HEK293 (cell line): ENCODE measurements at regions not wholly inside any gene's neighbourhood (a gene's known extent, or its start where the extent isn't known, plus 50 kb on each side); places are given as distances from the start of the nearest gene placed in this dataset.

Experiments
- CTCF ChIA-PET: fragments of 350-600 bp; formaldehyde crosslinking; extraction: SDS; loops from one replicate; lab custom pipeline; 2021; ENCODE audit warnings: antibody characterized with exemption; lab: Yijun Ruan, JAX
- POLR2A ChIA-PET: fragments of 300-600 bp; formaldehyde crosslinking; extraction: SDS; loops from one replicate; lab custom pipeline; 2020; ENCODE audit warnings: antibody characterized with exemption, inconsistent platforms; lab: Yijun Ruan, JAX
- H3K27ac ChIP-seq: fragments of 200-500 bp; sonication (Bioruptor generic); 2 replicates; pipeline ENCODE4 v1.5.1; 2014; ENCODE audit warnings: low read depth, low read length, control low read depth, inconsistent platforms; ENCODE audit errors: extremely low read depth
- H3K36me3 ChIP-seq, 2 experiments: fragments of 200-500 bp in 1 of 2; sonication (Bioruptor generic) in 1 of 2; 1 replicate in 1 of 2; 2 replicates in 1 of 2; pipeline ENCODE4 v1.5.1; 2014 to 2017; ENCODE audit warnings: inconsistent platforms in 2 of 2, low read length in 2 of 2; ENCODE audit not compliant: control insufficient read depth in 2 of 2, insufficient read depth in 1 of 2
- H3K4me1 ChIP-seq: fragments of 200-500 bp; sonication (Bioruptor generic); 2 replicates; pipeline ENCODE4 v1.5.1; 2014; ENCODE audit warnings: mild to moderate bottlenecking, low read length, inconsistent platforms; ENCODE audit not compliant: control insufficient read depth, insufficient read depth
- H3K4me3 ChIP-seq: 2 replicates; pipeline ENCODE4 v1.5.1; 2011; ENCODE audit warnings: low read depth, mild to moderate bottlenecking, control low read depth, low read length, moderate library complexity
- H3K9me3 ChIP-seq: fragments of 200-500 bp; sonication (Bioruptor generic); 2 replicates; pipeline ENCODE4 v1.5.1; 2014; ENCODE audit warnings: low read depth, low read length, inconsistent platforms; ENCODE audit not compliant: control insufficient read depth, insufficient read depth
- KLF1 ChIP-seq: fragments of 450-650 bp; formaldehyde crosslinking; IDR thresholded peaks from 2 replicates; pipeline ENCODE4 v1.5.1; 2016; ENCODE audit warnings: missing biosample characterization, missing genetic modification characterization
- PRDM1 ChIP-seq: fragments of 450-650 bp; formaldehyde crosslinking; IDR thresholded peaks from 2 replicates; pipeline ENCODE4; 2016; ENCODE audit warnings: missing biosample characterization, missing genetic modification characterization
- SETDB1 ChIP-seq: IDR thresholded peaks from one replicate; pipeline ENCODE4 v1.6.1; 2017; ENCODE audit warnings: mild to moderate bottlenecking, low read length, moderate library complexity, mixed read lengths; ENCODE audit not compliant: insufficient read length
- YY1 ChIP-seq: fragments of 450-650 bp; formaldehyde crosslinking; IDR thresholded peaks from 2 replicates; pipeline ENCODE4 v1.5.1; 2018; ENCODE audit warnings: missing biosample characterization, missing genetic modification characterization
- YY2 ChIP-seq: fragments of 450-650 bp; formaldehyde crosslinking; IDR thresholded peaks from 2 replicates; pipeline ENCODE4 v1.5.1; 2016; ENCODE audit warnings: missing biosample characterization, missing genetic modification characterization
- ZBTB17 ChIP-seq: fragments of 450-650 bp; formaldehyde crosslinking; IDR thresholded peaks from 2 replicates; pipeline ENCODE4 v1.5.1; 2016; ENCODE audit warnings: missing biosample characterization, missing genetic modification characterization
- ZBTB20 ChIP-seq: fragments of 450-650 bp; formaldehyde crosslinking; IDR thresholded peaks from 2 replicates; pipeline ENCODE4 v1.5.1; 2016; ENCODE audit warnings: missing biosample characterization, missing genetic modification characterization
- ZNF335 ChIP-seq: fragments of 450-650 bp; formaldehyde crosslinking; conservative IDR thresholded peaks from 2 replicates; pipeline ENCODE4 v1.5.1; 2016; ENCODE audit warnings: missing biosample characterization, missing genetic modification characterization
- ZNF654 ChIP-seq: fragments of 450-650 bp; formaldehyde crosslinking; IDR thresholded peaks from 2 replicates; pipeline ENCODE4 v1.5.1; 2016; ENCODE audit warnings: low read depth, missing biosample characterization, missing genetic modification characterization
- TF ChIP-seq, protein P1 (sequence below): fragments of 450-650 bp; formaldehyde crosslinking; IDR thresholded peaks from 2 replicates; pipeline ENCODE4 v1.5.1; 2016; ENCODE audit warnings: missing biosample characterization, missing genetic modification characterization
- TF ChIP-seq, protein P2 (sequence below): fragments of 450-650 bp; formaldehyde crosslinking; IDR thresholded peaks from 2 replicates; pipeline ENCODE4 v1.5.1; 2016; ENCODE audit warnings: missing biosample characterization, missing genetic modification characterization
- TF ChIP-seq, protein P3 (sequence below): fragments of 450-650 bp; formaldehyde crosslinking; IDR thresholded peaks from 2 replicates; pipeline ENCODE4 v1.5.1; 2017; ENCODE audit warnings: missing biosample characterization, missing genetic modification characterization
- TF ChIP-seq, protein P4 (sequence below): fragments of 450-650 bp; formaldehyde crosslinking; IDR thresholded peaks from 2 replicates; pipeline ENCODE4 v1.5.1; 2017; ENCODE audit warnings: missing biosample characterization, mild to moderate bottlenecking, missing genetic modification characterization, moderate library complexity
- TF ChIP-seq, protein P5 (sequence below): fragments of 450-650 bp; formaldehyde crosslinking; conservative IDR thresholded peaks from 2 replicates; pipeline ENCODE4 v1.5.1; 2016; ENCODE audit warnings: low read depth, missing biosample characterization, missing genetic modification characterization
- TF ChIP-seq, protein P6 (sequence below): fragments of 450-650 bp; formaldehyde crosslinking; IDR thresholded peaks from 2 replicates; pipeline ENCODE4 v1.5.1; 2016; ENCODE audit warnings: missing biosample characterization, missing genetic modification characterization

DNA sequence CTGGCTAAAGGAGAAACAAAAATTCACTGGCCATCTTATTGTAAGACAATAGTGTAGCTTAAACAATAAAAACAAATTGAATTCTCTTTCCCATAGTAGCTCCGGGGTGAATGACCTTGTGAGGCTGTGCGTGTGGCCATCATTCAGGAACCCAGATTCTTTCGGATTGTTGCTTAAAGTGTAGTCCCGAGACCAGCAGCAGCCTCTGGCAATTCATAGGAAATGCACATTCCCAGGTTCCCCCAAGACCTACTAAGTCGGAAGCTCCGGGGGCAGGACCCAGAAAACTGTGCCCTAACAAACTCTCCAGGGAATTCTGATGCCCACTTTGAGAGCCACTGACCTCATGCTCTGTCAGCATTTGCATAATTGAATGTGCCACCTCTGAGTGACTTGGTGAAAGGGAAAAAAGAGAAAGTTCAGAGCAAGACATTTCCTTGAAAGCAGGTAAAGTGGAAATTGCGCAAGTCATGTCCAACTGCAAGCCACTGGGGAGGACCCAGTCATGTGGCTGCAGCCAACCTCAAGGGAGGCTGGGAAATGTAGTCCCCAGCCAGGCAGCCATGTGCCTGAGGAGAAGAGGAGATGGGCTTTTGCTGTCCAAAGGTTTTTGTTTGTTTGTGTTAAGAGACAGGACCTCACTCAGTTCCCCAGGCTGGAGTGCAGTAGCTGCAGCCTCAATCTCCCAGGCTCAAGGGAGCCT, 50.7 kb upstream of the PNMA8B start:
- ChIA-PET POLR2A (no interaction called here), CTCF (interaction anchor here (0.7 to 1.5 kb wide), 5 partner anchors 9 to 157 kb away, joined by 3 to 10 read pairs (median 4); no protein-coding TSS in a partner anchor)
- H3K9me3 ChIP-seq: no peaks in the 10 kb centered on the region; the same call in 1 of the 2 replicates
- H3K4me1 ChIP-seq: no peaks in the 10 kb centered on the region; the same call in 1 of the 2 replicates
- no peak overlapping the region for H3K27ac ChIP-seq
- peak; percentile 86 for TF ChIP-seq ZNF335 (tag by site-specific recombination)
- no peak for TF ChIP-seq ZNF654 (tag by site-specific recombination)
- TF ChIP-seq PRDM1: peak; percentile 89
- TF ChIP-seq YY2 (tag by site-specific recombination): peak; percentile 65; the same call in 1 of the 2 replicates
- TF ChIP-seq ZBTB17 (tag by site-specific recombination): 0 out of 2 replicates have a peak, but pooled peaks have one; percentile 30
- 0 out of 2 replicates have a peak, but pooled peaks have one; percentile 25 for TF ChIP-seq ZBTB20 (tag by site-specific recombination)
- 0 out of 2 replicates have a peak, but pooled peaks have one; percentile 25 for TF ChIP-seq YY1 (tag by site-specific recombination)
- TF ChIP-seq, protein P1, sequence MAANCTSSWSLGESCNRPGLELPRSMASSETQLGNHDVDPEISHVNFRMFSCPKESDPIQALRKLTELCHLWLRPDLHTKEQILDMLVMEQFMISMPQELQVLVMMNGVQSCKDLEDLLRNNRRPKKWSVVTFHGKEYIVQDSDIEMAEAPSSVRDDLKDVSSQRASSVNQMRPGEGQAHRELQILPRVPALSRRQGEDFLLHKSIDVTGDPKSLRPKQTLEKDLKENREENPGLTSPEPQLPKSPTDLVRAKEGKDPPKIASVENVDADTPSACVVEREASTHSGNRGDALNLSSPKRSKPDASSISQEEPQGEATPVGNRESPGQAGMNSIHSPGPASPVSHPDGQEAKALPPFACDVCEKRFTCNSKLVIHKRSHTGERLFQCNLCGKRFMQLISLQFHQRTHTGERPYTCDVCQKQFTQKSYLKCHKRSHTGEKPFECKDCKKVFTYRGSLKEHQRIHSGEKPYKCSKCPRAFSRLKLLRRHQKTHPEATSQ (tag by site-specific recombination): no peak
- TF ChIP-seq, protein P2, sequence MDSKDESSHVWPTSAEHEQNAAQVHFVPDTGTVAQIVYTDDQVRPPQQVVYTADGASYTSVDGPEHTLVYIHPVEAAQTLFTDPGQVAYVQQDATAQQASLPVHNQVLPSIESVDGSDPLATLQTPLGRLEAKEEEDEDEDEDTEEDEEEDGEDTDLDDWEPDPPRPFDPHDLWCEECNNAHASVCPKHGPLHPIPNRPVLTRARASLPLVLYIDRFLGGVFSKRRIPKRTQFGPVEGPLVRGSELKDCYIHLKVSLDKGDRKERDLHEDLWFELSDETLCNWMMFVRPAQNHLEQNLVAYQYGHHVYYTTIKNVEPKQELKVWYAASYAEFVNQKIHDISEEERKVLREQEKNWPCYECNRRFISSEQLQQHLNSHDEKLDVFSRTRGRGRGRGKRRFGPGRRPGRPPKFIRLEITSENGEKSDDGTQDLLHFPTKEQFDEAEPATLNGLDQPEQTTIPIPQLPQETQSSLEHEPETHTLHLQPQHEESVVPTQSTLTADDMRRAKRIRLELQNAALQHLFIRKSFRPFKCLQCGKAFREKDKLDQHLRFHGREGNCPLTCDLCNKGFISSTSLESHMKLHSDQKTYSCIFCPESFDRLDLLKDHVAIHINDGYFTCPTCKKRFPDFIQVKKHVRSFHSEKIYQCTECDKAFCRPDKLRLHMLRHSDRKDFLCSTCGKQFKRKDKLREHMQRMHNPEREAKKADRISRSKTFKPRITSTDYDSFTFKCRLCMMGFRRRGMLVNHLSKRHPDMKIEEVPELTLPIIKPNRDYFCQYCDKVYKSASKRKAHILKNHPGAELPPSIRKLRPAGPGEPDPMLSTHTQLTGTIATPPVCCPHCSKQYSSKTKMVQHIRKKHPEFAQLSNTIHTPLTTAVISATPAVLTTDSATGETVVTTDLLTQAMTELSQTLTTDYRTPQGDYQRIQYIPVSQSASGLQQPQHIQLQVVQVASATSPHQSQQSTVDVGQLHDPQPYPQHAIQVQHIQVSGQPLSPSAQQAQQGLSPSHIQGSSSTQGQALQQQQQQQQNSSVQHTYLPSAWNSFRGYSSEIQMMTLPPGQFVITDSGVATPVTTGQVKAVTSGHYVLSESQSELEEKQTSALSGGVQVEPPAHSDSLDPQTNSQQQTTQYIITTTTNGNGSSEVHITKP (tag by site-specific recombination): peak; percentile 36; the same call in 1 of the 2 replicates
- TF ChIP-seq, protein P3, sequence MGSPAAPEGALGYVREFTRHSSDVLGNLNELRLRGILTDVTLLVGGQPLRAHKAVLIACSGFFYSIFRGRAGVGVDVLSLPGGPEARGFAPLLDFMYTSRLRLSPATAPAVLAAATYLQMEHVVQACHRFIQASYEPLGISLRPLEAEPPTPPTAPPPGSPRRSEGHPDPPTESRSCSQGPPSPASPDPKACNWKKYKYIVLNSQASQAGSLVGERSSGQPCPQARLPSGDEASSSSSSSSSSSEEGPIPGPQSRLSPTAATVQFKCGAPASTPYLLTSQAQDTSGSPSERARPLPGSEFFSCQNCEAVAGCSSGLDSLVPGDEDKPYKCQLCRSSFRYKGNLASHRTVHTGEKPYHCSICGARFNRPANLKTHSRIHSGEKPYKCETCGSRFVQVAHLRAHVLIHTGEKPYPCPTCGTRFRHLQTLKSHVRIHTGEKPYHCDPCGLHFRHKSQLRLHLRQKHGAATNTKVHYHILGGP (tag by site-specific recombination): peak; percentile 96
- TF ChIP-seq, protein P4, sequence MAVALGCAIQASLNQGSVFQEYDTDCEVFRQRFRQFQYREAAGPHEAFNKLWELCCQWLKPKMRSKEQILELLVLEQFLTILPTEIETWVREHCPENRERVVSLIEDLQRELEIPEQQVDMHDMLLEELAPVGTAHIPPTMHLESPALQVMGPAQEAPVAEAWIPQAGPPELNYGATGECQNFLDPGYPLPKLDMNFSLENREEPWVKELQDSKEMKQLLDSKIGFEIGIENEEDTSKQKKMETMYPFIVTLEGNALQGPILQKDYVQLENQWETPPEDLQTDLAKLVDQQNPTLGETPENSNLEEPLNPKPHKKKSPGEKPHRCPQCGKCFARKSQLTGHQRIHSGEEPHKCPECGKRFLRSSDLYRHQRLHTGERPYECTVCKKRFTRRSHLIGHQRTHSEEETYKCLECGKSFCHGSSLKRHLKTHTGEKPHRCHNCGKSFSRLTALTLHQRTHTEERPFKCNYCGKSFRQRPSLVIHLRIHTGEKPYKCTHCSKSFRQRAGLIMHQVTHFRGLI: no peak
- no peak overlapping the region for H3K4me3 ChIP-seq
- no peaks in the 10 kb centered on the region for H3K36me3 ChIP-seq

DNA sequence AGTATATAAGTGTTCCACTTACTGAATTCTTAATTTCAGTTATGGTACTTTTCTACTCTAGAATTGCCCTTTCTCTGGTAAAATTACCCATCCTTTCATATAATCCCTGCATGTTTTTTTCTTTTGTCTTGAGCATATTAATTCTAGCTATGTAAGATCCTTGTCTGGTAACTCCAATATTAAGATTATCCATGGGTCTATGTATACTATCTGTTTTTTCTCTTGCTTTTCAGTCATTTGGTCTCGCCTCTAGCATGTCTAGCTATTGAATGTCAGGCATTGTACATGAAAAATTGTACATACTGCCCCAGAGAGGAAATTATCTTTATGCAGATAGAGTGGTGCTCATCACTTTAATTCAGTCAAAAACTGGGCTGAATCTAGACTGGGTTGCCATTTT, 50.4 kb upstream of the CALM3 start:
- H3K9me3 ChIP-seq: no peaks in the 10 kb centered on the region; the same call in none of the 2 replicates
- ChIA-PET CTCF (interaction anchor here (0.6 to 4.1 kb wide), 8 partner anchors 8 to 101 kb away, joined by 3 to 33 read pairs (median 4); no protein-coding TSS in a partner anchor), POLR2A (no interaction called here)
- H3K4me1 ChIP-seq: no peaks in the 10 kb centered on the region; the same call in 1 of the 2 replicates
- no peak overlapping the region for H3K4me3 ChIP-seq
- H3K36me3 ChIP-seq: no peaks in the 10 kb centered on the region
- H3K27ac ChIP-seq: no peak overlapping the region
- TF ChIP-seq, protein P5, sequence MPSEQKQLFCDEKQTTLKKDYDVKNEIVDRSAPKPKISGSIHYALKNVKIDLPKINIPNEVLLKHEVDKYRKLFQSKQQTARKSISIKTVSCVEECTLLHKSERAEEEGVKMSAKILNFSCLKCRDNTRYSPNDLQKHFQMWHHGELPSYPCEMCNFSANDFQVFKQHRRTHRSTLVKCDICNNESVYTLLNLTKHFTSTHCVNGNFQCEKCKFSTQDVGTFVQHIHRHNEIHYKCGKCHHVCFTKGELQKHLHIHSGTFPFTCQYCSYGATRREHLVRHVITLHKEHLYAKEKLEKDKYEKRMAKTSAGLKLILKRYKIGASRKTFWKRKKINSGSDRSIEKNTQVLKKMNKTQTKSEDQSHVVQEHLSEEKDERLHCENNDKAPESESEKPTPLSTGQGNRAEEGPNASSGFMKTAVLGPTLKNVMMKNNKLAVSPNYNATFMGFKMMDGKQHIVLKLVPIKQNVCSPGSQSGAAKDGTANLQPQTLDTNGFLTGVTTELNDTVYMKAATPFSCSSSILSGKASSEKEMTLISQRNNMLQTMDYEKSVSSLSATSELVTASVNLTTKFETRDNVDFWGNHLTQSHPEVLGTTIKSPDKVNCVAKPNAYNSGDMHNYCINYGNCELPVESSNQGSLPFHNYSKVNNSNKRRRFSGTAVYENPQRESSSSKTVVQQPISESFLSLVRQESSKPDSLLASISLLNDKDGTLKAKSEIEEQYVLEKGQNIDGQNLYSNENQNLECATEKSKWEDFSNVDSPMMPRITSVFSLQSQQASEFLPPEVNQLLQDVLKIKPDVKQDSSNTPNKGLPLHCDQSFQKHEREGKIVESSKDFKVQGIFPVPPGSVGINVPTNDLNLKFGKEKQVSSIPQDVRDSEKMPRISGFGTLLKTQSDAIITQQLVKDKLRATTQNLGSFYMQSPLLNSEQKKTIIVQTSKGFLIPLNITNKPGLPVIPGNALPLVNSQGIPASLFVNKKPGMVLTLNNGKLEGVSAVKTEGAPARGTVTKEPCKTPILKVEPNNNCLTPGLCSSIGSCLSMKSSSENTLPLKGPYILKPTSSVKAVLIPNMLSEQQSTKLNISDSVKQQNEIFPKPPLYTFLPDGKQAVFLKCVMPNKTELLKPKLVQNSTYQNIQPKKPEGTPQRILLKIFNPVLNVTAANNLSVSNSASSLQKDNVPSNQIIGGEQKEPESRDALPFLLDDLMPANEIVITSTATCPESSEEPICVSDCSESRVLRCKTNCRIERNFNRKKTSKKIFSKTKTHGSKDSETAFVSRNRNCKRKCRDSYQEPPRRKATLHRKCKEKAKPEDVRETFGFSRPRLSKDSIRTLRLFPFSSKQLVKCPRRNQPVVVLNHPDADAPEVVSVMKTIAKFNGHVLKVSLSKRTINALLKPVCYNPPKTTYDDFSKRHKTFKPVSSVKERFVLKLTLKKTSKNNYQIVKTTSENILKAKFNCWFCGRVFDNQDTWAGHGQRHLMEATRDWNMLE: no peak
- TF ChIP-seq KLF1 (no peak), SETDB1 (peak; percentile 76)
- TF ChIP-seq, protein P4: no peak
- TF ChIP-seq, protein P6, sequence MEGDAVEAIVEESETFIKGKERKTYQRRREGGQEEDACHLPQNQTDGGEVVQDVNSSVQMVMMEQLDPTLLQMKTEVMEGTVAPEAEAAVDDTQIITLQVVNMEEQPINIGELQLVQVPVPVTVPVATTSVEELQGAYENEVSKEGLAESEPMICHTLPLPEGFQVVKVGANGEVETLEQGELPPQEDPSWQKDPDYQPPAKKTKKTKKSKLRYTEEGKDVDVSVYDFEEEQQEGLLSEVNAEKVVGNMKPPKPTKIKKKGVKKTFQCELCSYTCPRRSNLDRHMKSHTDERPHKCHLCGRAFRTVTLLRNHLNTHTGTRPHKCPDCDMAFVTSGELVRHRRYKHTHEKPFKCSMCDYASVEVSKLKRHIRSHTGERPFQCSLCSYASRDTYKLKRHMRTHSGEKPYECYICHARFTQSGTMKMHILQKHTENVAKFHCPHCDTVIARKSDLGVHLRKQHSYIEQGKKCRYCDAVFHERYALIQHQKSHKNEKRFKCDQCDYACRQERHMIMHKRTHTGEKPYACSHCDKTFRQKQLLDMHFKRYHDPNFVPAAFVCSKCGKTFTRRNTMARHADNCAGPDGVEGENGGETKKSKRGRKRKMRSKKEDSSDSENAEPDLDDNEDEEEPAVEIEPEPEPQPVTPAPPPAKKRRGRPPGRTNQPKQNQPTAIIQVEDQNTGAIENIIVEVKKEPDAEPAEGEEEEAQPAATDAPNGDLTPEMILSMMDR (tag by site-specific recombination): no peak
